Posterior vena cava (tissue), 2 donors: ENCODE measurements at regions not wholly inside any gene's neighbourhood (a gene's known extent, or its start where the extent isn't known, plus 50 kb on each side); places are given as distances from the start of the nearest gene placed in this dataset.
A peak's percentile ranks its signal among the peaks of the same experiment; 100 is the strongest.
"Not testable (repeated sequence)": the region's sequence is repeated elsewhere in the genome, so short reads cannot be mapped to it uniquely, and the experiment has no call there.

Source experiments
- DNase-seq: peaks from one replicate; pipeline ENCODE4 v3.0.0-alpha.2; 2020; ENCODE audit warnings: low spot score
- intact Hi-C, 2 donors: fragments of 100-400 bp; cut with DNase I; formaldehyde crosslinking; loops; one replicate each; pipeline versions ENCODE4 v1.14.1 to v1.14.2; 2022 to 2023
- donor health status: DM: yes; HTN: yes; CAD: no.
- donor health status: DM: yes; HTN: yes; CAD: no.

DNA sequence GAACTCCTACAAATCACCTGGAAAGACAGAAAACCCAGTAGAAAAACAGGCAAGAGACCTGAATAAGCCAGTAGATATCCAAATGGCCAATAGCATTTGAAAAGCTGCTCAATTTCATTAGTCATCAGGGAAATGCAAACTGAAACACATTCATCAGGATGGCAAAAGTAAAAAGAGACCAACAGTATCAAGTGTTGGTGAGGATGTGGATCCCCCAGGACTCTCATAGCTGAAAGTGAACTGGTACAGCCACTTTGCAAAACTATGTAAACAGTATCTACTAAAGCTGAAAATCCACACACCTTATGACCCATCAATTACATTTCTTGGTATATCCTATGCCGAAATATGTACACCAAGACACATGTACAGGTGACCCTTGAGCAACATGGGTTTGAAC, 180.4 kb upstream of the IRF2BP2 start:
- intact Hi-C loops, DNase-seq: not testable (repeated sequence)

DNA sequence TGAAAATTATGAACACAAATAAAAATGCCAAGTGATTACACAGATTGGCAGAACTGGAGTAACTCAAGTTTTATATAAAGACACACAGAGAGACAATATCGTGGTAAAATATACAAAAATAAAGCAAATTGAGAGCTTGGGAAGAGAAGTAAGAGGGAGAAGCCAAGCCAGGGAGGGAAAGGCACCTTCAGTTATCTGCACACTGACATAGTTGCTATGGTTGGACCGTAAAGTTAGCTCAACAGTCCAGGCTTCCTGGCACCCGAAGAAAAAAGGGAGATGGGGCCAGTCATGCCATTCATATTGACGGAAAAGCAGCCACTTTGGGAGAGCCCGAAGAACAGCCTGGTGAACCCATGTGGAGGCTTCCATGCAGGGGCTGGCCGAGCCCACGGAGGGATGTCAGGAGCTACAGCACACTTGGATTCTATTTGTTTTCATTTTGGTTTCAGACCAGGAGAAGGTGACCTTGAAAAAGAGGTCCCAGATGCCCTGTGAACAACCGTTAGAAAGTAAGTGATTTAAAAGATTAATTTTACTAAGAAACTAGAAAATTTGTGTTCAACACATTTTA, 177.1 kb upstream of the IRF2BP2 start:
- DNase-seq, intact Hi-C loops: not testable (repeated sequence)

- DNase-seq, intact Hi-C loops: not testable (repeated sequence)
Observed at GRCh38 chr1:234785922-234786321, 175.9 kb upstream of the IRF2BP2 start.

DNA sequence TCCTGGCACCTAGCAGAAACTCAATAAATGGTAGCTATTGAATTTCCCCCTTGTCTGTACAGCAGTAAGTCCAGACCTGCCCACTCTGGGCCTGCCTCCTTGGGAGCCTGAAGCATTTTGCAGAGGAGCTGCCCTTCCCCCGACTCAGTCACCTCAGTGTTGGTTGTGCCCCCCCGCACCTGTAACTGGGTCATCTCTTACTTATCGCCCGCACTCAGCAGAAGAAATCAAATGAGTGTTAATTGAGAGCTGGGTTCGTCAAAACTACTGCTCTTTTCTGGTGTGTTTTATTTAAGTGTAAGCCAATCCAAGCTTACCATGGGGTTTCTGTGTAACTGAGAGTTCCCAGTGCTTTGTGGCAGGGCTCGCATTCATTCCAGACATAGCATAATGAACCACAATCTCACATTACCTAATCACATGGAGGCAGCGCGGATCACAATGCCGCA, 175.5 kb upstream of the IRF2BP2 start:
- intact Hi-C loops, DNase-seq: not testable (repeated sequence)

GRCh38 chr1:234784108-234784507, 174.1 kb upstream of the IRF2BP2 start:
- intact Hi-C loops, DNase-seq: not testable (repeated sequence)

DNA sequence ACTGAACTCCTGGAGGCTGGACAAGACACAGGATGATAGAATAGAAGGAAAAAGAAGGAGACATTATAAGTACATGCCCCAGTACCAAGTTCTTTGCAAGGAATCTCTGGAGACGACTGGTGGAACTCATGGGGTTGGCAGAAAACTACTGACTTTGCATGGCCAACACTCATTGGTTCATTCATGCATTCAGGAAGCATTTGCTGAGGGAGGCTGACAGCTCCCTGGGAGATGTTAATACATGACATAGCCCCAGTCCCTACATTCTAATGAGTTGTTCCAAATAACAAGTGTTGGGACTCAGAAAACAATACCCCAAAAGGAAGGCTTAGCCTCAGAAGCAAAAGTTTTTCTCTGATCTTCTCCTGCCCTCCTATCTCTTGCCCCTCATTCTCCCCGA, 172.8 kb upstream of the IRF2BP2 start:
- intact Hi-C loops, result no loop called here
- DNase-seq, result no peak

DNA sequence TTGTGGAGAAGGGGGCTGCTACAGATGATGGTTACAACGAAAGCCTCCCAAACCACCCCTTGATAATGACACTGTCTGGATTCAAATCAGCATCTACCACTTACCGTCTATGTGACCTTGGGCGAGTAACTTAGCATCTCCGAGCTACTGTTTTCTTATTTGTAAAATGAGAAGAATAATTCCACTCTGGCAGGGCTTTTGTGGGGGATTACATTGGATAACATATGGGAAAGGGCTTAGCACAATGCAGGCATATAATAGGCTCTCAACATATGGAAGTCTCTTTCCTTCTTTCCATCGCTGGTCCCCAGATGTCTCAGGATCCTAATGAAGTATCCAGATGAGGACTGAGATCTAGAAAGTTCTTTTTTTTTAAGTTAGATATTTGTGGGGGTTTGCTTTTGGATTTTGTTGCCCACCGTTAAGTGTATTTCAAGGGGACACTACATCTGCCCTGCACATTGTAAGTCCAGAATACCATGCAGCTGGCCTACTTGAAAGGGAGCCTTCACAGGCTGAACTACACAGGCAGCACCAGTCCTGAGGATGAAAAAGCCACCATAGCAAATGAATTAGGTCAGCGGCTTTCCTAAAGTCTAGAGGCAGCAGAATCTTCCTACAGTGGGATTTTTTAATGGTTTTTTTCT, 172.2 kb upstream of the IRF2BP2 start:
- DNase-seq, result no peak

DNA sequence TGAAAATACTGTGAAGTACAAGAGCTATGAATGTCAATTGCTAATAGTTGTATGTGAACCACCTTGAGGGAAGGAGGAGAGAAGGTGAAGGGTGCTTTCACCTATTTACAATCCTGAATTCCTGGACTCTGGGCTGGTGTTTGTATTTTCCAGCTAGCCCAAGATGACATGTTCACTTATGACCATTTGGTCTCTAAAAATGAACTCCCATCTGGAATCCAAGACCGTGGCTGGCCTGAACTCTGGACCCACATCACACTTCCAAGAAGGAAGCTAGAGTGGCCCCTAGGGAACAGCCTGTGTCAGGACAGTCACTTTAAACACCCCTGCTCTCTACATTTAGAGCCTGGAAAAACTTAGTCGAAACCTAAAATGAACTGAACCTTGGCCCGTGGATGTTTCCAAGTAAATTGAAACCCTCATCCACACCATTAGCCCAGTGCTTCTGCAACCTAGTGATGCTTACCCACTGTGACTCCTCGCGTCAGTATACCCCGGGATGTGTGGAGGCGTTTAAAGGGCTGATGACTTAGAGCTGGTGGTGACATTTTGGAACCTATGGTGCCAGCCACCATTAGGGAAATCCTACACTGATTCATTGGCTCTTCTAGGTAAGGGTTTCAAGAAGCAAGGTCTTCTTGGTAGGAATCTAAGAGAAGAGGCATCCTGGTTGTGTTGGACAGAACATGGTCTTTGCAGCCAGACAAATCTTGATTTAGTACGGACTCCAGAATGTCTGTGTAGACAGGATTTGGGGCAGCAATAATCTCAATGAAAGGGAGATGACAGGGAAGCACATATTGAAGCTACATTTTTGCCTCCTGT, 171.5 kb upstream of the IRF2BP2 start:
- intact Hi-C loops, result no loop called here
- no peak for DNase-seq

More for the DNA sequence above, 172.2 kb upstream of the IRF2BP2 start:
- intact Hi-C loops, result no loop called here

DNA sequence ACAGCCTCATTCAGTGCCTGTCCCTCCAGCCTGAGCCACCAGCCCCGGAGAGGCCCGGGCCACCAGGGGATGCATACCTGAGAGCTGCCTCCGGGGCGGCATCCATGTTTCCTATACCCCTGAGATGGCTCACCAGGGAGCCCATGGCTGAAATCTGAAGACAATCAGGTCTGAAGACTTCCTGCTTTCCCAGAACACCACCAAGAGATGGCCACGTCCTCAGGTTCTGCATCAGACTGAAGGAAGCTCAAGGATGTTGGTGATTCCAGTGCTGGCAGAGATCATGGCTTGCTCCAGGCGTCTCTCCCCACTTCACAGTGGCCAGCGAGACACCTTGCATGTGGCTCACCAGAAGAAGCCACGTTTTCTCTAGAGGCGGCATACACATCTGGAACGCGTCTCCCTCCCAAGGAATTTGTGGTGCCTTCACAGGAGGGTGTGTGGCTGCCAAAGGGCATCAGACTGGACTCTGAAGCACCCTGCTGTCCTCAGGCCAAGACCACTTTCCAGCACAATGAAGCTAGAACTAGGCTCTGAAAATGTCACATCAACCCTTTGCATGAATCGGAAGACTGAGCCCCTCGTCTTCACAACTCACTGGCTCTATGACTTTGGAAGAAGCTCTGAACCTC, 170.7 kb upstream of the IRF2BP2 start:
- intact Hi-C loops, result no loop called here
- DNase-seq, result peak; percentile 90

- no peak for DNase-seq
- intact Hi-C loops, result no loop called here
Observed at GRCh38 chr1:234780112-234780511, 170.1 kb upstream of the IRF2BP2 start.

DNA sequence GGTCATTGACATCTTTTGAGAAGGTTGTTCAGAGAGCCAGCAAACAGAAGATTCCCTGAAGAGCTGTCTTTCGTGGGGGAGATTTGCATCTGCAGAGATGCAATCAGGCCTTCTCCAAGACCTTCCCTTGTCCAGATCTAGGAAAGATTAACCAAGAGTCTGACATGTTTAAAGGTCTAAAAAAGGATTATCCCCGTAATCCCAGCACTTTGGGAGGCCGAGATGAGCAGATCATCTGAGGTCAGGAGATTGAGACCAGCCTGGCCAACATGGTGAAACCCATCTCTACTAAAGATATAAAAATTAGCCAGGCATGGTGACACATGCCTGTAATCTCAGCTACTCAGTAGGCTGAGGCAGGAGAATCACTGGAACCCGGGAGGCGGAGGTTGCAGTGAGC, 169.6 kb upstream of the IRF2BP2 start:
- DNase-seq, intact Hi-C loops: not testable (repeated sequence)

DNA sequence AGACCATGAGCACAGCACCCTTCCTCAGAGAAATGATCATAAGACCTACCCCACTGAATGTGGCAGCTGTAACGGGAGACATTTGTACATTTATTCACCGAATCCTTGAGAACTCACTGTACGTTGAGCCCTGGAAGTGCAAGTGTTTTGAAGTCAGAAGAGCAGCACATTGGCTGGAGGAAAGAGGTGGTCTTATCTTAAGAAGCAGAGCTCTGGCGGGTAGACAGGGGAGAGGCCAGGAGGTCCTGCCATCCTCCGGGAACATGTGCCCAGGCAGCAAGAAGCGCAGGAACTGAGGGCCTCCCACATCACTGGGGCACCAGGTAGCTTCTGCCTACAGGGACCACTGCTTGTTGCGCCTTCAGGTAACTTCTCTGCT, 169.2 kb upstream of the IRF2BP2 start:
- intact Hi-C loops, result no loop called here
- DNase-seq, result peak; percentile 87

DNA sequence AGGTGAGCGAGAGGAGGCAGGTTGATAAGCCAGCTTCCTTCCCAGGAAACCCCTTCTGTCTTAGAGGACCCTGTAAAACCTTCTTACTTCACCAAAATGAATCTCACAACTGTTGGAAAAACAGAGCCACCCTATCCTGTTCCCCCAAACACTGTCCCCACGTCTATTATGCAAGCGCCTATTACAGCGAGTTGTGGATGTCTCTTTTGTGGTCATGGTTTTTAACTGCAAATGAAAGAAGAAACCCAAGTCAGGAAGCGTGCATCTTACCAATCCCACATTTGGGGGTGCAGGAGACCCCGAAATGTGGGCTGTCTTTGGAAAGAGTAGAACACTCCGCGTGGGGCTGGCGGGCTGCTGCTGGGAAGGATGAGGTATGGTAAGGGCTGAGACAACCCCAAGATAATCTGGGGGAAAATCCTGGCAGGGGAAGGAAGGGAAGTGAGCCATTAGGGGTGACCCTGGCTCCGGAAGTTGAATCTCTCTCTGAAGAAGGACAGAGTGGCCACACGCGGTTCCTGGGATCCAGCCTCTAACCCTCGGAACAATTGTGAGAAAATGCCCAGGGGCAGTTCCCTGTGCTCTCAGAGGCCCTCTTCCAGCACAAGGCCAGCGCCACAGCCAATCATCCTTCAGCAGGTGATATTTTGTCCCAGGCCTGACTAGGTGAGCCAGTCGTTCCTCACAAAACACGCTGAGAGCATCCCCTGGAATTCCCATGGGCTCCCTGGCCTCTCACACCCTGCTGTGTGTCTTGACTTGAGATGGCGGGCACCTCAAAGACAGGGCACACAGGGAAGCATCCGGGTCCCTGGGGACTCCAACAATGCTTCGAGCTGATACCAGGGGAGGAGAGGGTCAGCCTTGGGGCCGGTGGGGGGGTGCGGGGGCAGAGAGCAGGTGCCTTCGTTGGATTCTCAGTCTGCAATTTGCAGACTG, 168.5 kb upstream of the IRF2BP2 start:
- DNase-seq, result peak; percentile 87
- intact Hi-C loops, result no loop called here

DNA sequence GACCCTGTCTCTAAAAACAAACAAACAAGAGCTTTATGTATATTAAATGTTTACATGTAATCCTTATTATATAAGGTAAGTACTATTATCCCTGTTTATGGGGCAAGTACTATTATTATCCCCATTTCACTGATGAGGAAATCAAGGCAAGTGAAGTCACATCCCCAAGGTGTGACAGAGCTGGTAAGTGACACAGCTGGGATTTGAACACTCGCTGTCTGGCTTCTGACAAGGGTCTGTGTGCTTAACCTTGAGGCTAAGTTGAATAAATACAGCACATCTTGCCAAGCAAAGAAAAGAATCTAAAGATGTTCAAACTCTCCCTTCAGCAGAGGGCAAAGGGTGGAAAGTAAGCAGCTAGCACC, 167.9 kb upstream of the IRF2BP2 start:
- no peak for DNase-seq
- intact Hi-C loops, result no loop called here

GRCh38 chr1:234776876-234777855, 167.2 kb upstream of the IRF2BP2 start:
- DNase-seq, result no peak
- intact Hi-C loops, result no loop called here

GRCh38 chr1:234776256-234776875, 166.4 kb upstream of the IRF2BP2 start:
- DNase-seq, result peak; percentile 85
- intact Hi-C loops, result no loop called here

GRCh38 chr1:234775477-234776246, 165.7 kb upstream of the IRF2BP2 start:
- no peak for DNase-seq
- intact Hi-C loops, result no loop called here
